VCaP (cell line): ENCODE measurements at regions not wholly inside any gene's neighbourhood (a gene's known extent, or its start where the extent isn't known, plus 50 kb on each side); places are given as distances from the start of the nearest gene placed in this dataset.
A peak's percentile ranks its signal among the peaks of the same experiment; 100 is the strongest.

ENCODE experiments used
- H3K27ac ChIP-seq: fragments of 450-650 bp; 2 replicates; pipeline ENCODE4 v1.5.1; 2017
- CTCF ChIP-seq: fragments of 450-650 bp; conservative IDR thresholded peaks from 2 replicates; pipeline ENCODE4 v1.5.1; 2017; ENCODE audit warnings: mild to moderate bottlenecking, moderate library complexity

- no peak for TF ChIP-seq CTCF
- no peak overlapping the region for H3K27ac ChIP-seq
Measured at GRCh38 chr3:72429589-72430353, 418.5 kb downstream of the SHQ1 start.

- no peak overlapping the region for H3K27ac ChIP-seq
- no peak for TF ChIP-seq CTCF
Measured at GRCh38 chr3:72428803-72429202, 419.4 kb downstream of the SHQ1 start.

- no peak for TF ChIP-seq CTCF
- H3K27ac ChIP-seq: peak overlapping the region; percentile 22
Measured at GRCh38 chr3:72427624-72428023, 420.6 kb downstream of the SHQ1 start.

GRCh38 chr3:72426618-72427397, 421.4 kb downstream of the SHQ1 start:
- peak overlapping the region; percentile 22 for H3K27ac ChIP-seq
- TF ChIP-seq CTCF: no peak

- TF ChIP-seq CTCF: no peak
Measured at GRCh38 chr3:72423643-72424042, 424.6 kb downstream of the SHQ1 start.

GRCh38 chr3:72421786-72422185, 426.5 kb downstream of the SHQ1 start:
- TF ChIP-seq CTCF: no peak
- no peak overlapping the region for H3K27ac ChIP-seq

More at GRCh38 chr3:72423643-72424042, 424.6 kb downstream of the SHQ1 start:
- no peak overlapping the region for H3K27ac ChIP-seq

- no peak overlapping the region for H3K27ac ChIP-seq
- TF ChIP-seq CTCF: no peak
Measured at GRCh38 chr3:72421126-72421525, 427.1 kb downstream of the SHQ1 start.
